Gastroesophageal sphincter (tissue), 3 donors: ENCODE measurements at regions not wholly inside any gene's neighbourhood (a gene's known extent, or its start where the extent isn't known, plus 50 kb on each side); places are given as distances from the start of the nearest gene placed in this dataset.

Source experiments
- CTCF ChIP-seq, 4 experiments: fragments of 200-600 bp in 2 of 4; fragments of 450-650 bp in 2 of 4; sonication (generic) in 1 of 4; IDR thresholded peaks; one replicate each; pipeline ENCODE4 v1.5.1; 2017 to 2019; ENCODE audit warnings: antibody characterized with exemption in 4 of 4, mild to moderate bottlenecking in 2 of 4, moderate library complexity in 2 of 4
- POLR2AphosphoS5 ChIP-seq: sonication (generic); formaldehyde crosslinking; IDR thresholded peaks from one replicate; pipeline ENCODE4 v1.6.1; 2017; ENCODE audit warnings: antibody characterized with exemption

DNA sequence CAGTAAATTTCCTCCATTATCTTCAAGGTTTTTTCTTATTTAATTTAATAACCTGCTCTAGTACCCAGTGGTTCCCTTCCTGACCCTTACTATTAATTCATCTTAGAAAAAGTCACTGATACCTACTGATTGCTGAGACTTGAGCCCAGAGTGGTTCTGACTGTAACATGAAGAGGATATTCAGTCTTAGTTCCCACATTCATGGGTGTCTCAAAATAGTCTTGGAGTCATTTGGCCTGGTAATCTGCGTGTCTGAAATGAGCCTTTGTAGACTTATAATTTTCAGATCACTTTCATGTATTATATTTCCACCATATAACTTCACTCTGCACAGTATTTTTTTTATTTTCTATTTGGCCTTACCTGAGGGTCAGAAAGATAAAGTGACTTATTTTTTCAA is 732.0 kb upstream of the KIF2B start:
- TF ChIP-seq POLR2AphosphoS5 (no peak), CTCF (IDR thresholded peaks at IDR 0.05) (no peak)
